SK-N-SH treated with all-trans-retinoic acid at 6 μM for 48 hours (cell line): ENCODE measurements at regions not wholly inside any gene's neighbourhood (a gene's known extent, or its start where the extent isn't known, plus 50 kb on each side); places are given as distances from the start of the nearest gene placed in this dataset.
"Not testable (repeated sequence)": the region's sequence is repeated elsewhere in the genome, so short reads cannot be mapped to it uniquely, and the experiment has no call there.

Source experiments
- ATAC-seq: fragments of 200-7000 bp; cut with Tn5 transposase; 3 replicates; pipeline ENCODE4 v1.9.1; 2020; ENCODE audit warnings: mild to moderate bottlenecking, moderate library complexity
- BACH2 ChIP-seq: fragments of 250-450 bp; sonication (Bioruptor Pico); IDR thresholded peaks from 2 replicates; pipeline ENCODE4 v1.9.0; 2021; ENCODE audit warnings: mild to moderate bottlenecking, borderline replicate concordance
- CREB5 ChIP-seq: fragments of 250-450 bp; sonication (Bioruptor Pico); IDR thresholded peaks from 2 replicates; pipeline ENCODE4 v1.5.1; 2020; ENCODE audit warnings: low read depth, mild to moderate bottlenecking, moderate library complexity
- CSDC2 ChIP-seq: fragments of 250-450 bp; sonication (Bioruptor Pico); IDR thresholded peaks from 2 replicates; pipeline ENCODE4 v1.5.0; 2020; ENCODE audit warnings: mild to moderate bottlenecking, moderate library complexity
- CSRNP3 ChIP-seq: fragments of 250-450 bp; sonication (Bioruptor Pico); IDR thresholded peaks from 2 replicates; pipeline ENCODE4 v1.5.1; 2021; ENCODE audit warnings: mild to moderate bottlenecking, moderate library complexity
- GLIS3 ChIP-seq: fragments of 250-450 bp; sonication (Bioruptor Pico); IDR thresholded peaks from 2 replicates; pipeline ENCODE4 v1.5.0; 2020; ENCODE audit warnings: mild to moderate bottlenecking, moderate library complexity
- ISL1 ChIP-seq: fragments of 250-450 bp; sonication (Bioruptor Pico); IDR thresholded peaks from 2 replicates; pipeline ENCODE4 v2.1.2; 2022; ENCODE audit warnings: mild to moderate bottlenecking, moderate library complexity
- OSR1 ChIP-seq: fragments of 250-450 bp; sonication (Bioruptor Pico); IDR thresholded peaks from 2 replicates; pipeline ENCODE4 v1.8.0; 2022; ENCODE audit warnings: moderate library complexity, mild to moderate bottlenecking, inconsistent platforms
- PATZ1 ChIP-seq: fragments of 250-450 bp; sonication (Bioruptor Pico); IDR thresholded peaks from 2 replicates; pipeline ENCODE4 v1.8.0; 2020; ENCODE audit warnings: mild to moderate bottlenecking, moderate library complexity, borderline replicate concordance
- POU6F1 ChIP-seq: fragments of 250-450 bp; sonication (Bioruptor Pico); IDR thresholded peaks from 2 replicates; pipeline ENCODE4 v1.8.0; 2021; ENCODE audit warnings: low read depth, mild to moderate bottlenecking, moderate library complexity, borderline replicate concordance
- PPARA ChIP-seq: fragments of 250-450 bp; sonication (Bioruptor Pico); IDR thresholded peaks from 2 replicates; pipeline ENCODE4 v1.5.0; 2020; ENCODE audit warnings: mild to moderate bottlenecking, borderline replicate concordance
- RARB ChIP-seq: fragments of 250-450 bp; sonication (Bioruptor Pico); IDR thresholded peaks from 2 replicates; pipeline ENCODE4 v1.8.0; 2021; ENCODE audit warnings: mild to moderate bottlenecking, moderate library complexity
- SNAI2 ChIP-seq: fragments of 250-450 bp; sonication (Bioruptor Pico); IDR thresholded peaks from 2 replicates; pipeline ENCODE4 v1.5.0; 2020; ENCODE audit warnings: mild to moderate bottlenecking, moderate library complexity
- TCF4 ChIP-seq: fragments of 250-450 bp; sonication (Bioruptor Pico); IDR thresholded peaks from 2 replicates; pipeline ENCODE4 v1.8.0; 2021; ENCODE audit warnings: mild to moderate bottlenecking, moderate library complexity, borderline replicate concordance
- TOX ChIP-seq: fragments of 250-450 bp; sonication (Bioruptor Pico); IDR thresholded peaks from 2 replicates; pipeline ENCODE4 v1.8.0; 2021; ENCODE audit warnings: mild to moderate bottlenecking, moderate library complexity, borderline replicate concordance
- TSHZ2 ChIP-seq: fragments of 250-450 bp; sonication (Bioruptor Pico); IDR thresholded peaks from 2 replicates; pipeline ENCODE4 v1.5.0; 2020; ENCODE audit warnings: mild to moderate bottlenecking, moderate library complexity
- ZC3H10 ChIP-seq: fragments of 250-450 bp; sonication (Bioruptor Pico); IDR thresholded peaks from 2 replicates; pipeline ENCODE4 v1.5.1; 2021; ENCODE audit warnings: mild to moderate bottlenecking, moderate library complexity
- ZFP3 ChIP-seq: fragments of 250-450 bp; sonication (Bioruptor Pico); IDR thresholded peaks from 2 replicates; pipeline ENCODE4 v1.5.0; 2020; ENCODE audit warnings: mild to moderate bottlenecking, moderate library complexity
- ZFP30 ChIP-seq: fragments of 450-650 bp; formaldehyde crosslinking; IDR thresholded peaks from 2 replicates; pipeline ENCODE4 v1.5.0; 2022; ENCODE audit warnings: mild to moderate bottlenecking, moderate library complexity
- ZNF565 ChIP-seq: fragments of 450-650 bp; formaldehyde crosslinking; conservative IDR thresholded peaks from 2 replicates; pipeline ENCODE4 v1.5.0; 2020; ENCODE audit warnings: low read depth, mild to moderate bottlenecking, moderate library complexity
- ZNF70 ChIP-seq: fragments of 450-650 bp; formaldehyde crosslinking; IDR thresholded peaks from 2 replicates; pipeline ENCODE4 v1.5.0; 2020; ENCODE audit warnings: mild to moderate bottlenecking, moderate library complexity
- ZNF8 ChIP-seq: fragments of 450-650 bp; formaldehyde crosslinking; IDR thresholded peaks from 2 replicates; pipeline ENCODE4 v1.5.0; 2020; ENCODE audit warnings: mild to moderate bottlenecking, moderate library complexity

GRCh38 chrX:88146577-88146976 is 600.4 kb upstream of the CPXCR1 start:
- no peak for ATAC-seq
- TF ChIP-seq ZNF565 (CRISPR knock-in tag), result no peak
- no peak for TF ChIP-seq ZNF70 (CRISPR knock-in tag)
- TF ChIP-seq ISL1, result no peak
- TF ChIP-seq ZNF8 (CRISPR knock-in tag), result no peak
- TF ChIP-seq POU6F1, result no peak
- no peak for TF ChIP-seq OSR1 (CRISPR knock-in tag)
- no peak for TF ChIP-seq BACH2 (CRISPR knock-in tag)
- TF ChIP-seq GLIS3, result no peak
- TF ChIP-seq TSHZ2 (CRISPR knock-in tag), result no peak
- TF ChIP-seq SNAI2, result no peak

- no peak for ATAC-seq
- TF ChIP-seq POU6F1, result no peak
- TF ChIP-seq RARB (CRISPR knock-in tag), result no peak
- no peak for TF ChIP-seq TOX (CRISPR knock-in tag)
- TF ChIP-seq GLIS3, result no peak
- TF ChIP-seq TCF4 (CRISPR knock-in tag), result no peak
- TF ChIP-seq OSR1 (CRISPR knock-in tag), result no peak
- TF ChIP-seq ZC3H10 (CRISPR knock-in tag), result no peak
- TF ChIP-seq ZFP30 (CRISPR knock-in tag), result no peak
- TF ChIP-seq CSDC2 (CRISPR knock-in tag), result no peak
- no peak for TF ChIP-seq ZFP3
- TF ChIP-seq PATZ1 (CRISPR knock-in tag), result no peak
- TF ChIP-seq ISL1, result no peak
- TF ChIP-seq CSRNP3 (CRISPR knock-in tag), result no peak
- no peak for TF ChIP-seq CREB5 (CRISPR knock-in tag)
- no peak for TF ChIP-seq ZNF70 (CRISPR knock-in tag)
- TF ChIP-seq PPARA (CRISPR knock-in tag), result no peak
- no peak for TF ChIP-seq BACH2 (CRISPR knock-in tag)
These were observed 576.5 kb upstream of the CPXCR1 start for GRCh38 chrX:88170553-88170952.

GRCh38 chrX:88173932-88174440 is 573.0 kb upstream of the CPXCR1 start:
- not testable (repeated sequence) for ATAC-seq
